NB4 (cell line): ENCODE measurements at regions not wholly inside any gene's neighbourhood (a gene's known extent, or its start where the extent isn't known, plus 50 kb on each side); places are given as distances from the start of the nearest gene placed in this dataset.

Experiments used
- CTCF ChIP-seq: IDR thresholded peaks from one replicate; pipeline ENCODE4 v1.5.1; 2012; ENCODE audit warnings: low read depth, low read length
- MAX ChIP-seq: IDR thresholded peaks from 2 replicates; pipeline ENCODE4 v1.6.1; 2011; ENCODE audit warnings: low read depth, low read length
- POLR2A ChIP-seq: IDR thresholded peaks from 2 replicates; pipeline ENCODE4 v1.6.1; 2011; ENCODE audit warnings: mild to moderate bottlenecking; ENCODE audit not compliant: insufficient read length; ENCODE audit errors: extremely low read depth

- TF ChIP-seq POLR2A: no peak
- TF ChIP-seq CTCF: no peak
- no peak for TF ChIP-seq MAX
Observed at GRCh38 chr10:125281091-125281490, 120.7 kb upstream of the CTBP2 start.
